DMS 273 (cell line): ENCODE measurements at regions not wholly inside any gene's neighbourhood (a gene's known extent, or its start where the extent isn't known, plus 50 kb on each side); places are given as distances from the start of the nearest gene placed in this dataset.

Experiments used
- DNase-seq: peaks from one replicate; lab custom pipeline; 2025; ENCODE audit not compliant: unreplicated experiment; lab: John Stamatoyannopoulos, UW

- DNase-seq, result no peak
Measured at GRCh38 chr2:207235621-207236020, 69.9 kb upstream of the KLF7 start.

GRCh38 chr2:207236156-207236935 is 70.6 kb upstream of the KLF7 start:
- DNase-seq, result no peak

- DNase-seq, result no peak
Measured at GRCh38 chr2:207238831-207239701, 73.3 kb upstream of the KLF7 start.

GRCh38 chr2:207239754-207240494 is 74.2 kb upstream of the KLF7 start:
- DNase-seq, result peak; percentile 17

GRCh38 chr2:207240649-207241048 is 74.9 kb upstream of the KLF7 start:
- DNase-seq, result no peak

- DNase-seq, result no peak
Measured at GRCh38 chr2:207241198-207241597, 75.5 kb upstream of the KLF7 start.

- DNase-seq, result no peak
Measured at GRCh38 chr2:207243601-207244000, 77.9 kb upstream of the KLF7 start.

- no peak for DNase-seq
Measured at GRCh38 chr2:207244971-207245925, 79.5 kb upstream of the KLF7 start.

GRCh38 chr2:207248702-207249377 is 83.1 kb upstream of the KLF7 start:
- no peak for DNase-seq

- no peak for DNase-seq
Measured at GRCh38 chr2:207251022-207251421, 85.3 kb upstream of the KLF7 start.

GRCh38 chr2:207251573-207252192 is 85.9 kb upstream of the KLF7 start:
- DNase-seq, result peak; percentile 12

- DNase-seq, result no peak
Measured at GRCh38 chr2:207252416-207252815, 86.7 kb upstream of the KLF7 start.

- DNase-seq, result peak; percentile 96
Measured at GRCh38 chr2:207252979-207253645, 87.4 kb upstream of the KLF7 start.

GRCh38 chr2:207253666-207254345 is 88.1 kb upstream of the KLF7 start:
- peak; percentile 35 for DNase-seq

- peak; percentile 25 for DNase-seq
Measured at GRCh38 chr2:207254591-207255464, 89.1 kb upstream of the KLF7 start.

- peak; percentile 25 for DNase-seq
Measured at GRCh38 chr2:207255565-207256470, 90.1 kb upstream of the KLF7 start.
